Uterus (tissue), 2 donors: ENCODE measurements at regions not wholly inside any gene's neighbourhood (a gene's known extent, or its start where the extent isn't known, plus 50 kb on each side); places are given as distances from the start of the nearest gene placed in this dataset.

Source experiments
- CTCF ChIP-seq, 4 experiments: fragments of 200-600 bp in 2 of 4; fragments of 450-650 bp in 2 of 4; sonication (generic) in 2 of 4; IDR thresholded peaks; one replicate each; pipeline ENCODE4 v1.5.1; 2016 to 2019; ENCODE audit warnings: antibody characterized with exemption in 4 of 4, mild to moderate bottlenecking in 2 of 4, moderate library complexity in 1 of 4
- POLR2A ChIP-seq, 2 donors: fragments of 450-650 bp; IDR thresholded peaks; one replicate each; pipeline ENCODE4 v1.6.1; 2016; ENCODE audit warnings: antibody characterized with exemption in 2 of 2, mild to moderate bottlenecking in 1 of 2, moderate library complexity in 1 of 2

- no peak for TF ChIP-seq CTCF (IDR thresholded peaks at IDR 0.05)
- no peak for TF ChIP-seq POLR2A (IDR thresholded peaks at IDR 0.05)
Observed at GRCh38 chr17:52420555-52421078, 262.1 kb upstream of the CA10 start.
